SK-N-SH treated with all-trans-retinoic acid at 6 μM for 48 hours (cell line): ENCODE measurements at regions not wholly inside any gene's neighbourhood (a gene's known extent, or its start where the extent isn't known, plus 50 kb on each side); places are given as distances from the start of the nearest gene placed in this dataset.

Experiments
- ARNTL ChIP-seq: fragments of 450-650 bp; formaldehyde crosslinking; IDR thresholded peaks from 2 replicates; pipeline ENCODE4 v1.5.0; 2020; ENCODE audit warnings: low read depth, mild to moderate bottlenecking, moderate library complexity, borderline replicate concordance
- TF ChIP-seq, protein P1 (sequence below): fragments of 250-450 bp; sonication (Bioruptor Pico); IDR thresholded peaks from 2 replicates; pipeline ENCODE4 v1.5.0; 2020; ENCODE audit warnings: mild to moderate bottlenecking, moderate library complexity

DNA sequence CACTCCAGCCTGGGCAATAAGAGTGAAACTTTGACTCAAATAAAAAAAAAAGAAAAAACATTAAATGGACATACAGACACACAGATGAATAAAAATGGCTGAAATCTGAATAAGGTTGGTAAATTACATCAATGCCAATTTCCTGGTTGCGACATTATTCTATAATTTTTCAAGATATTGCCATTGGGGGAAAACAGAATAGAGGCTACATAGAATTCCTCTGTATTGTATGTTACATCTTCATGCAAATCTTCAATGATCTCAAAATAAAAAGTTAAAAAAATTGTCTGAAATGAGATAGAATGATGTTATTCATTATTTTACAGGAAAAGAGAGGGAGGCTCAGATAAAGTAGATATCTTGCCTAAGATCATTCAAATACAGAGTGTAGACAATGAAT, 234.0 kb downstream of the SDHAF3 start:
- TF ChIP-seq ARNTL (CRISPR knock-in tag): no peak
- TF ChIP-seq, protein P1, sequence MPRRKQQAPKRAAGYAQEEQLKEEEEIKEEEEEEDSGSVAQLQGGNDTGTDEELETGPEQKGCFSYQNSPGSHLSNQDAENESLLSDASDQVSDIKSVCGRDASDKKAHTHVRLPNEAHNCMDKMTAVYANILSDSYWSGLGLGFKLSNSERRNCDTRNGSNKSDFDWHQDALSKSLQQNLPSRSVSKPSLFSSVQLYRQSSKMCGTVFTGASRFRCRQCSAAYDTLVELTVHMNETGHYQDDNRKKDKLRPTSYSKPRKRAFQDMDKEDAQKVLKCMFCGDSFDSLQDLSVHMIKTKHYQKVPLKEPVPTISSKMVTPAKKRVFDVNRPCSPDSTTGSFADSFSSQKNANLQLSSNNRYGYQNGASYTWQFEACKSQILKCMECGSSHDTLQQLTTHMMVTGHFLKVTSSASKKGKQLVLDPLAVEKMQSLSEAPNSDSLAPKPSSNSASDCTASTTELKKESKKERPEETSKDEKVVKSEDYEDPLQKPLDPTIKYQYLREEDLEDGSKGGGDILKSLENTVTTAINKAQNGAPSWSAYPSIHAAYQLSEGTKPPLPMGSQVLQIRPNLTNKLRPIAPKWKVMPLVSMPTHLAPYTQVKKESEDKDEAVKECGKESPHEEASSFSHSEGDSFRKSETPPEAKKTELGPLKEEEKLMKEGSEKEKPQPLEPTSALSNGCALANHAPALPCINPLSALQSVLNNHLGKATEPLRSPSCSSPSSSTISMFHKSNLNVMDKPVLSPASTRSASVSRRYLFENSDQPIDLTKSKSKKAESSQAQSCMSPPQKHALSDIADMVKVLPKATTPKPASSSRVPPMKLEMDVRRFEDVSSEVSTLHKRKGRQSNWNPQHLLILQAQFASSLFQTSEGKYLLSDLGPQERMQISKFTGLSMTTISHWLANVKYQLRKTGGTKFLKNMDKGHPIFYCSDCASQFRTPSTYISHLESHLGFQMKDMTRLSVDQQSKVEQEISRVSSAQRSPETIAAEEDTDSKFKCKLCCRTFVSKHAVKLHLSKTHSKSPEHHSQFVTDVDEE (CRISPR knock-in tag): no peak
